Femur (tissue), 1 donor: ENCODE measurements at regions not wholly inside any gene's neighbourhood (a gene's known extent, or its start where the extent isn't known, plus 50 kb on each side); places are given as distances from the start of the nearest gene placed in this dataset.
"Not testable (repeated sequence)": the region's sequence is repeated elsewhere in the genome, so short reads cannot be mapped to it uniquely, and the experiment has no call there.

Source experiments
- DNase-seq: peaks from one replicate; pipeline ENCODE4 v3.0.0-alpha.2; 2017

- DNase-seq, result no peak
Observed at GRCh38 chr12:115898670-115899069, 378.8 kb downstream of the MED13L start.

- no peak for DNase-seq
Observed at GRCh38 chr12:115897729-115898128, 379.8 kb downstream of the MED13L start.

GRCh38 chr12:115895247-115895646 is 382.2 kb downstream of the MED13L start:
- DNase-seq, result no peak

- no peak for DNase-seq
Observed at GRCh38 chr12:115891556-115892164, 385.8 kb downstream of the MED13L start.

- no peak for DNase-seq
Observed at GRCh38 chr12:115886666-115887065, 390.8 kb downstream of the MED13L start.

GRCh38 chr12:115885040-115885690 is 392.3 kb downstream of the MED13L start:
- no peak for DNase-seq

- DNase-seq, result no peak
Observed at GRCh38 chr12:115882936-115883335, 394.6 kb downstream of the MED13L start.

- no peak for DNase-seq
Observed at GRCh38 chr12:115880238-115880637, 397.3 kb downstream of the MED13L start.

- no peak for DNase-seq
Observed at GRCh38 chr12:115879354-115879753, 398.1 kb downstream of the MED13L start.

- DNase-seq, result no peak
Observed at GRCh38 chr12:115873451-115874082, 403.9 kb downstream of the MED13L start.

- no peak for DNase-seq
Observed at GRCh38 chr12:115872919-115873357, 404.6 kb downstream of the MED13L start.

GRCh38 chr12:115872212-115872611 is 405.3 kb downstream of the MED13L start:
- DNase-seq, result no peak

- no peak for DNase-seq
Observed at GRCh38 chr12:115871714-115872113, 405.8 kb downstream of the MED13L start.

GRCh38 chr12:115870510-115870909 is 407.0 kb downstream of the MED13L start:
- peak; percentile 25 for DNase-seq

- no peak for DNase-seq
Observed at GRCh38 chr12:115870021-115870420, 407.5 kb downstream of the MED13L start.

- no peak for DNase-seq
Observed at GRCh38 chr12:115869604-115870003, 407.9 kb downstream of the MED13L start.

- DNase-seq, result no peak
Observed at GRCh38 chr12:115868624-115869023, 408.9 kb downstream of the MED13L start.

GRCh38 chr12:115867854-115868253 is 409.6 kb downstream of the MED13L start:
- no peak for DNase-seq

GRCh38 chr12:115866909-115867525 is 410.5 kb downstream of the MED13L start:
- DNase-seq, result no peak

- not testable (repeated sequence) for DNase-seq
Observed at GRCh38 chr12:115866281-115866680, 411.2 kb downstream of the MED13L start.

- no peak for DNase-seq
Observed at GRCh38 chr12:115864396-115864795, 413.1 kb downstream of the MED13L start.

- no peak for DNase-seq
Observed at GRCh38 chr12:115860619-115861018, 416.9 kb downstream of the MED13L start.

GRCh38 chr12:115859231-115859630 is 418.3 kb downstream of the MED13L start:
- DNase-seq, result no peak

- no peak for DNase-seq
Observed at GRCh38 chr12:115857923-115858322, 419.6 kb downstream of the MED13L start.
